ENCODE measurements at regions not wholly inside any gene's neighbourhood (a gene's known extent, or its start where the extent isn't known, plus 50 kb on each side); places are given as distances from the start of the nearest gene placed in this dataset.

GRCh38 chr6:14487625-14488024 is 370.1 kb downstream of the CD83 start:
- no peak for TF ChIP-seq POLR2AphosphoS5 (IDR thresholded peaks at IDR 0.05; ENCODE audit: insufficient read depth in 1 of 2, low read depth in 1 of 2)
- no peak for TF ChIP-seq POLR2A (IDR thresholded peaks at IDR 0.05)
- TF ChIP-seq CTCF (IDR thresholded peaks at IDR 0.05), result no peak
